ENCODE measurements at regions not wholly inside any gene's neighbourhood (a gene's known extent, or its start where the extent isn't known, plus 50 kb on each side); places are given as distances from the start of the nearest gene placed in this dataset.
"Not testable (repeated sequence)": the region's sequence is repeated elsewhere in the genome, so short reads cannot be mapped to it uniquely, and the experiment has no call there.

DNA sequence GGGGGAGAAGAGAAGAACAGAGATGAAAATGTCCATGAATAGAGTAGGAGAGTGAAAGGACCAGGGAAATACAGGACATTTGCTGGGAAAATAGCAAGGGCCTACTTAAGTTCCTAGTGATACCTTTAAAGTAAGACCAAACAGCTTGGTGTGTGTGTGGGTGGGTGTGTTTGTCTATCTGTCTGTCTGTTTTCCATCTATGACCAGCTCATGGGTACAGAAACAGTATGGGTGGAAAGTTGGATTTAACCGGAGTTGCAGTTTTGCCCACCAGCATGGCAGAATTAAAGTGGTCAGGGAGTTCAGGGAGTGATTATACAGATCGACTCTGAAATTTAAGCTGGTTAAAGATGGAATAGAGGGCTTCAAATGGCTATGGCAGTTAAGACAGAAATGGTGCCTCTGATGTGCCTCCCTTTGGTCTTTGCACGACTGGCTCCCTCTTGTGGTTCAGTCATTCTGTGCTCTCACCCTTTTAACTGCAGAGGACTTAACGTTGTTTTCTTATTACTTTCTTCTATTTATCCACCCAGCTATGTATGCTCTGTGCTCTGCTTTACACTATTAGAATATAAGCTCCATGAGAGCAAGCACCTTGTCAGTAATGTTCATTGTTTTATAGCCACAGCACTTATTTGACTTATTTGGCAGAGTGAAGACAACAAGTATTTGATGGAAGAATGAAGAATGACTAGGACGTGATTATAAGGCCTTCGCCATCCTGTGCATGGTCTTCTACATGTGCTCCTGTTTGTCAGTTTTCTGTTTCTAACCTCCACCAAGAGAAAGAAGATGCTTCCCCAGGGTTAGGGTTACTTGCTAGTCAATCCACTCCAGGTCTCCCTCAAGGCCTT, 72.7 kb upstream of the AK4 start:
- Histone ChIP-seq H3K36me3 (no peaks in the 10 kb centered on the region), H3K9me3 (peaks cover 2% of the 10 kb centered on the region; the same call in 1 of the 2 replicates)
- peak; percentile 14 for DNase-seq

DNA sequence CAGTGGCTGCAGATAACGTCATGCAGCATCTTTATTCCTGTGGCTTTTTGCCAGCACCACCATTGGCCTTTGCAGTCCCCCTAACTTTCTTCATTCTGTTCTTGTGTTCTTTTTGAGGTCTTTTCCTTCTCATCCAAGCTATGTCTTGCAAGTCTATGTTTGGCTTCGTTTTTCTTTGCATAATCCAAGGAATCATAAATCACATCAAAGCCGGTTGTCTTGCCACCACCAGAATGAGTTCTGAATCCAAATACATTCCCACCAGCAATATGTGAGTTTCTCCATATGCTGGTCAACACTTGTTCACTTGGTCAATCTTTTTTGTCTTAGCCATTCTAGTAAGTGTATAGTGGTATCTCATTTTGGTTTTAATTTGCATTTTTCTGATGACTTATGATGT, 70.6 kb upstream of the AK4 start:
- Histone ChIP-seq H3K4me3 (no peak overlapping the region), H3K27me3 (no peaks in the 10 kb centered on the region), H3K9me3 (peaks cover 2% of the 10 kb centered on the region; the same call in 1 of the 2 replicates), H3K36me3 (no peaks in the 10 kb centered on the region)
- no peak for DNase-seq

More for the DNA sequence above, 72.7 kb upstream of the AK4 start:
- no peaks in the 10 kb centered on the region for H3K27me3 ChIP-seq
- H3K4me3 ChIP-seq: no peak overlapping the region

DNA sequence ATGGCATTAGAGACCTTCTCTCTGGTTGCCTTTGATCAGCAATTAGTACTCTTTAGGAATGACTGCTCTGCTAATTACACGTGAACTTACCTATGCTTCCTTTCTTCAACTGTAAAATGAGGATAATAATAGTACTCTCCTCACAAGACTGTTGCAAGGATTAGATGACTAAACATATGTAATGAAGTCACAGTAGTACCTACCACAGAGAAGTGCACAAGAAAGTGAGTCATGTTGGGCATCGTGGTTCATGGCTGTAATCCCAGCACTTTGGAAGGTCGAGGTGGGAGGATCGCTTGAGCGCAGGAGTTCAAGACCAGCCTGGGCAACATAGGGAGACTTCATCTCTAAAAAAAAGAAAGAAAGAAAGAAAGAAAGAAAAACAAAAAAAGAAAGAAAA, 68.1 kb upstream of the AK4 start:
- Histone ChIP-seq H3K27me3 (no peaks in the 10 kb centered on the region), H3K4me3 (no peak overlapping the region)
- DNase-seq: peak; percentile 34

DNA sequence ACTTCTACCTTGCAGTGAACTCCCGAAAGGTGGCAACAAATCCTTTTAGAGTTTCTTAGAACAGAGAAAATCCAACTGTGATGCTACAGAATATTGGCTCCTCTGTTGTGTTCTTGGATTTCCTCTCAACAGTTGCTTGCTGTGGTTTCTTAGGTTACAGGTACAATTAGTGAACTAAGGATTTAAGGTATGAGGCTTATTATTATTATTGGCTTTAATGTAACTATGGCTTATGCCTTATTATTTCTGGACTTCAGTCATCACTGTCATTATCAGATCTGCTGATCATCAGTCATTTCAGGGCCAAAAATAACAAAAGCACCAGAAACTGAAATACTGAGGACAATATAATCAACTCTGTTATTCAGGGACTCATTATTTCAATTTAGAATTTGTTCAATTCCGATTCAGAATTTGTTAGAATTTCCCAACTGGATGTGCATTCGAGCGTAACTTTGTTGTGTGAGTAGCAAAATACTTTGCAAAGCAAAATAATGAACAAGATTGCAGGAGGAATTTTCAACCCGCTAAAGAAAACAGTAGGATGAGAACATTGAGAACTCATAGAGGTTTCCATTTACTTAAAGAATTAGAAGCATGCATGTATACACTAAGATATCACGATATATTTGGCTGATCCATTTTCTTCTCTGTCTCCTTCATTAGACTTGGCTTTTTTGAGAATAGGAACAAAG, 65.5 kb upstream of the AK4 start:
- Histone ChIP-seq H3K36me3 (no peaks in the 10 kb centered on the region), H3K9me3 (peaks cover 2% of the 10 kb centered on the region; the same call in 1 of the 2 replicates), H3K4me3 (no peak overlapping the region), H3K27me3 (no peaks in the 10 kb centered on the region)
- DNase-seq: no peak

More for the DNA sequence above, 68.1 kb upstream of the AK4 start:
- no peaks in the 10 kb centered on the region for H3K36me3 ChIP-seq
- H3K9me3 ChIP-seq: peaks cover 2% of the 10 kb centered on the region; the same call in 1 of the 2 replicates

DNA sequence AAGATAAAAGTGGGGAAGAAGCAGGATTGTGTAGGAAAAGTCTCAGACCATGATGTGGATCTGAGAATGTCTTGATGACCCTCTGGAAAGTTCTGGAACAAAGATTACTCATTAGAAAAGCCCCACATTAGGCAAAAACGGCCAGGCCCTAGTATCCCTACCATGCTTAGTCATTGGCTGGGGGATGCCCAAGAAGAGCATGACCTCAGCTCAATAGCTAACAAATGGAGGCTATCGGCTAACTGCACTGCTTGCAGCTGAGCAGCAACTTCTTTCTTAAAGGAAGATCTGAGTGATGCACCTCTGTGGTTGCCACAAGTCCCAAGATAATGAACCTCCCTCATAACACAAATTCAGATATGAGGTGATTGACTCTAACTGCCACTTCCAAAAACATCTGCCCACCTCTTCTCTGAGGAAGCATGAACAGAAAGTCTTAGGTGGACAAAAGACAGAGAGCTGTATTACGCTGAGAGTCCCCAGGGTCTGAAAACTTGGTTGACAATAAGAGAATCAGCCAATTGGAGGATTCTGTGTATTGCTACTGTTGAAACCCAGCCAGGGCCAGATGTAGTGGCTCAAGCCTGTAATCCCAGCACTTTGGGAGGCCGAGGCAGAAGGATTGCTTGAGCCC, 64.6 kb upstream of the AK4 start:
- no peaks in the 10 kb centered on the region for H3K27me3 ChIP-seq
- DNase-seq: peak; percentile 13
- H3K9me3 ChIP-seq: peaks cover 2% of the 10 kb centered on the region; the same call in 1 of the 2 replicates
- no peaks in the 10 kb centered on the region for H3K36me3 ChIP-seq
- H3K4me3 ChIP-seq: no peak overlapping the region

DNA sequence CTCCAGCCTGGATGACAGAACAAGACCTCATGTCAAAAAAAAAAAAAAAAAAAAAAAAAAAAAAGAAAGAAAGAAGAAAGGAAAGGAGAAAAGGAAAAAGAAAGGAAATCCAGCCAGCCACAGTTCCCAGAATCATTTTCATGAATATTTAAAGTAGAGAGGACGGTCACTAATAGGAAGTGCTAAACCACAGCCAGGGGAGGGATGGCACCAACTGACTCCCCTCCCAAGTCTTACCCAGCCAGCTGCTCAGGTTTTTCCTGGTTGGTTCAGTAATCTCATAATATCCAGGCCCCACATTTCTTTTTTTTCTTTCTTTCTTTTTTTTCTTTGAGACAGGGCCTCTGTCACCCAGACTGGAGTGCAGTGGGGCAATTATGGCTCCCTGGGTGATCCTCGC, 63.9 kb upstream of the AK4 start:
- Histone ChIP-seq H3K9me3 (peaks cover 2% of the 10 kb centered on the region; the same call in 1 of the 2 replicates), H3K27me3 (no peaks in the 10 kb centered on the region), H3K4me3 (no peak overlapping the region), H3K36me3 (no peaks in the 10 kb centered on the region)
- no peak for DNase-seq

DNA sequence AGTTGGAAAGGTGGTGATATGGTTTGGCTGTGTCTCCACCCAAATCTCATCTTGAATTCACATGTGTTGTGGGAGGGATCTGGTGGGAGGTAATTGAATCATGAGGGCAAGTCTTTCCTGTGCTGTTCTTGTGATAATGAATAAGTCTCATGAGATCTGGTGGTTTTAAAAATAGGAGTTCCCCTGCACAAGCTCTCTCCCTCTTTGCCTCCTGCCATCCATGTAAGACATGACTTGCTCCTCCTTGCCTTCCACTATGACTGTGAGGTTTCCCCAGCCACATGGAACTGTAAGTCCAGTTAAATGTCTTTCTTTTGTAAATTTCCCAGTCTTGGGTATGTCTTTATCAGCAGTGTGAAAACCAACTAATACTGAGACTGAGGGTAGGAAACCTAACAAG, 60.5 kb upstream of the AK4 start:
- DNase-seq, H3K27me3 ChIP-seq, H3K4me3 ChIP-seq, H3K36me3 ChIP-seq, H3K9me3 ChIP-seq: not testable (repeated sequence)

DNA sequence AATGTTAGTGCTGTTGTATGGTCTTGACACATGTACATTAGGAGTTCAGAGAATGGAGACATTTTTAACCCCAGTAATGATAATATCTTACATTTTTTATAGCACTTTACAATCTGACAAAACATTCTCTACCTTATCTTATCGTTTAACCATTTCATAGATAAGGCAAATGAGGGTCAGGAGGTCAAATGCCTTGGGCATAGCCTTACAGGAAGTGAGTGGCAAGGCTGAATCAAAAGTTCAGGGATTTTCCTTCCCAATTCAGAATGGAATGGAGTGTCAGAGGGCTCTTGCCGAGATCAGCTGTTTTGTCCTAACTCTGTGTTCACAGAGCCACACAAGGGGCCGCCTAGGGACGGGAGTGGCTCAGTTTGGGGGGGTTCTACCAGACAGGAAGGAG, 57.6 kb upstream of the AK4 start:
- Histone ChIP-seq H3K9me3 (no peaks in the 10 kb centered on the region; the same call in 1 of the 2 replicates), H3K4me3 (no peak overlapping the region), H3K36me3 (no peaks in the 10 kb centered on the region), H3K27me3 (no peaks in the 10 kb centered on the region)
- no peak for DNase-seq

DNA sequence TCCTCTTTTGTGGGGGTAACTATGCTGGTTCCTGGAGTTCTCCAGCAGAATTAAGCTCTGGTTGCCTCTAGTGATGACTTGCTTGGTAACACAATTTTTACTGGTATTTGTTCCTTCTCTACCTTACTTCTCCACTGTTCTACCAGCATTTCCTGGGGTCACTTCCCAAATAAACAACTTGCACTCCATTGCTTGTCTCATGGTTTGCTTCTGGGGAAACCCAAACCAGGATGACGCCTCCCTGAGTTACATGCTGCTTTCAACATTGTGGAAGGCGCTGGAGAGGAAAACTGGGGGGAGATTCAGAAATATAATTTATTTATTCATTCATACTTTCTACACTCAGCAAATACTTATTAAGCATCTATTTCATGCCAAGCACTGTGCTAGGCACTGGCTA, 55.3 kb upstream of the AK4 start:
- H3K9me3 ChIP-seq: no peaks in the 10 kb centered on the region; the same call in 1 of the 2 replicates
- no peaks in the 10 kb centered on the region for H3K36me3 ChIP-seq
- no peak overlapping the region for H3K4me3 ChIP-seq
- DNase-seq: no peak
- H3K27me3 ChIP-seq: no peaks in the 10 kb centered on the region

DNA sequence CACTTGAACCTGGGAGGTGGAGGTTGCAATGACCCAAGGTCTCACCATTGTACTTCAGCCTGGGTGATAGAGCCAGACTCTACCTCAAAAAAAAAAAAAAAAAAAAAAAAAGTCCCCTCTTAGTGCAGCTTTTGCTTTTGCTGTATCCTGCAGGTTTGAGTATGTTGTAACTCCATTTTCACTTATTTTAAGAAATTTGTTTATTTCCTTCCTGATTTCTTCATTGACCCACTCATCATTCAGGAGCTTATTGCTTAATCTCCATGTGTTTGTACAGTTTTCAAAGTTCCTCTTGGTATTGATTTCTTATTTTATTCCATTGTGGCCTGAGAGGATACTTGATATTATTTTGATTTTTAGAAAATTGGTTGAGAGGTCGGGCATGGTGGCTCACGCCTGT, 50.9 kb upstream of the AK4 start:
- Histone ChIP-seq H3K27me3 (no peaks in the 10 kb centered on the region), H3K4me3 (no peak overlapping the region), H3K9me3 (peaks cover 3% of the 10 kb centered on the region), H3K36me3 (no peaks in the 10 kb centered on the region)
- no peak for DNase-seq

Data from MG63 (cell line).